H1 (cell line): ENCODE measurements at regions not wholly inside any gene's neighbourhood (a gene's known extent, or its start where the extent isn't known, plus 50 kb on each side); places are given as distances from the start of the nearest gene placed in this dataset.

ENCODE experiments used
- CTCF ChIA-PET: fragments of 300-600 bp; sonication (Branson Sonifier 250); formaldehyde crosslinking; loops from one replicate; lab custom pipeline; 2021; ENCODE audit not compliant: partially characterized antibody; lab: Charles Lee
- POLR2A ChIA-PET: fragments of 300-600 bp; sonication (Branson Sonifier 250); formaldehyde crosslinking; loops from one replicate; lab custom pipeline; 2021; ENCODE audit warnings: inconsistent platforms; ENCODE audit not compliant: partially characterized antibody; lab: Charles Lee
- DNase-seq, 2 experiments: peaks; one replicate each; pipeline versions ENCODE4 v3.0.0 to v3.0.0-alpha.2; 2010 to 2022; ENCODE audit warnings: low spot score in 2 of 2, low read depth in 1 of 2, mixed read lengths in 1 of 2
- FAIRE-seq: peaks from 2 replicates; lab custom pipeline; 2011; peaks lifted over from hg19 to GRCh38; lab: Jason Lieb, UNC
- H2AFZ ChIP-seq: 2 replicates; pipeline ENCODE4 v1.8.1; 2012; ENCODE audit warnings: low read length, inconsistent platforms
- H2AK5ac ChIP-seq: 2 replicates; pipeline ENCODE4 v1.6.1; 2013; ENCODE audit warnings: low read depth, low read length
- H2BK120ac ChIP-seq: replicated peaks from 2 replicates; pipeline ENCODE3; 2013; ENCODE audit warnings: low read depth, low read length, inconsistent platforms
- H2BK12ac ChIP-seq: 2 replicates; pipeline ENCODE4 v1.6.1; 2013; ENCODE audit warnings: low read depth, low read length
- H2BK15ac ChIP-seq: 2 replicates; pipeline ENCODE4 v1.6.1; 2013; ENCODE audit warnings: low read length
- H2BK20ac ChIP-seq: 2 replicates; pipeline ENCODE4 v1.6.1; 2013; ENCODE audit warnings: low read length
- H2BK5ac ChIP-seq: 2 replicates; pipeline ENCODE4 v1.6.1; 2013; ENCODE audit warnings: low read depth, low read length
- H3K14ac ChIP-seq: 2 replicates; pipeline ENCODE4 v1.6.1; 2013; ENCODE audit warnings: inconsistent platforms; ENCODE audit not compliant: insufficient read length
- H3K18ac ChIP-seq: 2 replicates; pipeline ENCODE4 v1.6.1; 2013; ENCODE audit warnings: low read length; ENCODE audit errors: extremely low read depth
- H3K23ac ChIP-seq: 2 replicates; pipeline ENCODE4 v1.6.1; 2013; ENCODE audit warnings: inconsistent platforms; ENCODE audit not compliant: insufficient read length
- H3K23me2 ChIP-seq: 2 replicates; pipeline ENCODE4 v1.6.1; 2013; ENCODE audit warnings: low read depth, low read length
- H3K27ac ChIP-seq: 2 replicates; pipeline ENCODE4 v1.6.1; 2011; ENCODE audit warnings: low read depth, low read length, inconsistent platforms
- H3K27me3 ChIP-seq, 4 experiments: replicated peaks in 1 of 4; 1 replicate in 1 of 4; 2 replicates in 3 of 4; pipeline versions ENCODE4 v1.6.1 to v1.8.1; 2011 to 2013; ENCODE audit warnings: low read length in 3 of 4, mild to moderate bottlenecking in 3 of 4, inconsistent platforms in 2 of 4, mixed read lengths in 2 of 4, moderate library complexity in 1 of 4; ENCODE audit not compliant: control insufficient read depth in 3 of 4, insufficient read depth in 3 of 4; ENCODE audit errors: extremely low read depth in 1 of 4
- H3K36me3 ChIP-seq, 4 experiments: 2 replicates each; pipeline versions ENCODE4 v1.6.1 to v1.8.1; 2011 to 2013; ENCODE audit warnings: mild to moderate bottlenecking in 4 of 4, low read length in 3 of 4, moderate library complexity in 2 of 4, control low read depth in 1 of 4, inconsistent platforms in 1 of 4; ENCODE audit not compliant: insufficient read depth in 4 of 4, control insufficient read depth in 2 of 4
- H3K4ac ChIP-seq: replicated peaks from 2 replicates; pipeline ENCODE3; 2013; ENCODE audit warnings: low read length, low read depth, mixed read lengths, inconsistent platforms; ENCODE audit not compliant: insufficient read length
- H3K4me1 ChIP-seq, 4 experiments: replicated peaks in 1 of 4; 1 replicate in 1 of 4; 2 replicates in 3 of 4; pipeline versions ENCODE4 v1.6.1 to v1.8.1; 2011 to 2013; ENCODE audit warnings: low read length in 3 of 4, inconsistent platforms in 2 of 4, mixed read lengths in 1 of 4; ENCODE audit not compliant: insufficient read depth in 4 of 4, control insufficient read depth in 3 of 4
- H3K4me2 ChIP-seq, 2 experiments: 2 replicates each; pipeline versions ENCODE4 v1.6.1 to v1.8.1; 2011 to 2013; ENCODE audit warnings: low read depth in 2 of 2, low read length in 2 of 2, control low read depth in 1 of 2, inconsistent platforms in 1 of 2, mild to moderate bottlenecking in 1 of 2; ENCODE audit not compliant: insufficient read depth in 1 of 2
- H3K4me3 ChIP-seq, 4 experiments: fragments of 200-600, 300-600 bp in 1 of 4; sonication (generic), shearing (Covaris generic), sonication (Bioruptor Twin) in 1 of 4; 2 replicates each; pipeline versions ENCODE4 v1.5.1 to v1.8.1; 2011 to 2016; ENCODE audit warnings: low read length in 4 of 4, low read depth in 3 of 4, control low read depth in 2 of 4, inconsistent platforms in 2 of 4, mild to moderate bottlenecking in 2 of 4, mixed read lengths in 1 of 4, moderate library complexity in 1 of 4; ENCODE audit not compliant: insufficient read depth in 2 of 4; ENCODE audit errors: extremely low read depth in 1 of 4
- H3K56ac ChIP-seq: replicated peaks from 2 replicates; pipeline ENCODE3; 2013; ENCODE audit warnings: low read depth, mild to moderate bottlenecking, mixed read lengths, low read length, inconsistent platforms; ENCODE audit not compliant: insufficient read length
- H3K79me1 ChIP-seq: 2 replicates; pipeline ENCODE4 v1.6.1; 2013; ENCODE audit warnings: low read depth, low read length, control low read depth
- H3K79me2 ChIP-seq, 2 experiments: 2 replicates each; pipeline versions ENCODE4 v1.6.1 to v1.8.1; 2012 to 2013; ENCODE audit warnings: low read length in 2 of 2, mild to moderate bottlenecking in 2 of 2, inconsistent platforms in 1 of 2; ENCODE audit not compliant: insufficient read depth in 2 of 2, control insufficient read depth in 1 of 2
- H3K9ac ChIP-seq, 4 experiments: replicated peaks in 1 of 4; 1 replicate in 1 of 4; 2 replicates in 3 of 4; pipeline versions ENCODE4 v1.6.1 to v1.8.1; 2011 to 2013; ENCODE audit warnings: low read depth in 3 of 4, low read length in 3 of 4, control low read depth in 2 of 4, mild to moderate bottlenecking in 2 of 4, moderate library complexity in 2 of 4, inconsistent platforms in 1 of 4; ENCODE audit errors: extremely low read depth in 1 of 4
- H3K9me3 ChIP-seq, 2 experiments: 2 replicates each; pipeline versions ENCODE4 v1.6.1 to v1.8.1; 2012 to 2013; ENCODE audit warnings: mild to moderate bottlenecking in 2 of 2, moderate library complexity in 2 of 2, control low read depth in 1 of 2, inconsistent platforms in 1 of 2, low read depth in 1 of 2, low read length in 1 of 2, mixed read lengths in 1 of 2; ENCODE audit not compliant: insufficient read depth in 2 of 2
- H4K20me1 ChIP-seq, 2 experiments: replicated peaks in 1 of 2; 2 replicates each; pipeline versions ENCODE3 to v1.8.1; 2011 to 2013; ENCODE audit warnings: inconsistent platforms in 2 of 2, low read length in 2 of 2, mild to moderate bottlenecking in 1 of 2; ENCODE audit not compliant: insufficient read depth in 2 of 2, control insufficient read depth in 1 of 2
- H4K5ac ChIP-seq: 2 replicates; pipeline ENCODE4 v1.6.1; 2013; ENCODE audit warnings: low read length, low read depth, mixed read lengths, inconsistent platforms; ENCODE audit not compliant: insufficient read length
- H4K8ac ChIP-seq: 2 replicates; pipeline ENCODE4 v1.8.0; 2013; ENCODE audit warnings: mild to moderate bottlenecking, moderate library complexity, low read length, inconsistent platforms; ENCODE audit not compliant: insufficient read depth; ENCODE audit errors: extremely low read depth
- H4K91ac ChIP-seq: replicated peaks from 2 replicates; pipeline ENCODE3; 2013; ENCODE audit warnings: low read length, mixed read lengths, inconsistent platforms; ENCODE audit not compliant: insufficient read length
- BCL11A ChIP-seq, 2 experiments: IDR thresholded peaks; one replicate each; pipeline ENCODE4 v1.6.1; 2011; ENCODE audit warnings: low read depth in 2 of 2, low read length in 2 of 2, mild to moderate bottlenecking in 2 of 2
- CHD2 ChIP-seq: IDR thresholded peaks from 2 replicates; pipeline ENCODE4 v1.6.1; 2012; ENCODE audit warnings: low read length, improper control_type of control experiment
- FOSL1 ChIP-seq: IDR thresholded peaks from 2 replicates; pipeline ENCODE4 v1.6.1; 2011; ENCODE audit warnings: mild to moderate bottlenecking, low read depth, low read length, moderate library complexity; ENCODE audit not compliant: insufficient read depth
- MAFK ChIP-seq: IDR thresholded peaks from 2 replicates; pipeline ENCODE4 v1.6.1; 2012; ENCODE audit warnings: low read depth, mild to moderate bottlenecking, improper control_type of control experiment, low read length
- PHF8 ChIP-seq: fragments of 200-600 bp; sonication (generic); conservative IDR thresholded peaks from 2 replicates; pipeline ENCODE4 v1.7.1; 2012; ENCODE audit warnings: low read depth, mild to moderate bottlenecking, inconsistent platforms, low read length, moderate library complexity
- RAD21 ChIP-seq, 2 experiments: IDR thresholded peaks in 1 of 2; conservative IDR thresholded peaks in 1 of 2; 2 replicates each; pipeline ENCODE4 v1.6.1; 2011; ENCODE audit warnings: low read depth in 2 of 2, low read length in 2 of 2, improper control_type of control experiment in 1 of 2, inconsistent platforms in 1 of 2, mild to moderate bottlenecking in 1 of 2, moderate library complexity in 1 of 2
- RFX5 ChIP-seq: IDR thresholded peaks from 2 replicates; pipeline ENCODE4 v1.6.1; 2011; ENCODE audit warnings: low read depth, low read length, improper control_type of control experiment, borderline replicate concordance
- RXRA ChIP-seq: IDR thresholded peaks from 2 replicates; pipeline ENCODE4 v1.6.1; 2011; ENCODE audit warnings: low read depth, mild to moderate bottlenecking, low read length, moderate library complexity; ENCODE audit not compliant: insufficient read depth
- SAP30 ChIP-seq: fragments of 300-600 bp; sonication (generic); IDR thresholded peaks from 2 replicates; pipeline ENCODE4 v1.7.1; 2012; ENCODE audit warnings: low read length, moderate library complexity, mild to moderate bottlenecking, inconsistent platforms; ENCODE audit not compliant: insufficient read depth, insufficient replicate concordance
- SIX5 ChIP-seq: IDR thresholded peaks from 2 replicates; pipeline ENCODE4 v1.6.1; 2011; ENCODE audit warnings: mild to moderate bottlenecking, low read depth, low read length
- SRF ChIP-seq: IDR thresholded peaks from 2 replicates; pipeline ENCODE4 v1.6.1; 2011; ENCODE audit warnings: mild to moderate bottlenecking, low read depth, low read length, moderate library complexity
- SUZ12 ChIP-seq: fragments of 200-600 bp; sonication (generic); IDR thresholded peaks from 2 replicates; pipeline ENCODE4 v1.6.1; 2012; ENCODE audit warnings: mild to moderate bottlenecking, inconsistent platforms, low read length, moderate library complexity, mixed read lengths
- TAF1 ChIP-seq: IDR thresholded peaks from 2 replicates; pipeline ENCODE4 v1.6.1; 2011; ENCODE audit warnings: mild to moderate bottlenecking, low read depth, low read length
- WGBS, 2 experiments: shearing (Covaris generic) in 1 of 2; methylation state at CpG; one replicate each; pipeline versions ENCODE4 v1.1.6 to v1.1.7; 2013 to 2015; ENCODE audit warnings: low lambda C conversion rate in 2 of 2, mixed read lengths in 2 of 2, inconsistent platforms in 1 of 2, low coverage in 1 of 2, missing lambda C conversion rate in 1 of 2; ENCODE audit not compliant: insufficient replicate concordance in 2 of 2, insufficient coverage in 1 of 2, insufficient read length in 1 of 2; ENCODE audit errors: extremely low coverage in 1 of 2, missing lambda C conversion rate in 1 of 2; 5-methylcytosine and 5-hydroxymethylcytosine counted together
- TF ChIP-seq, protein P1 (sequence below): IDR thresholded peaks from 2 replicates; pipeline ENCODE4 v1.6.1; 2012; ENCODE audit warnings: inconsistent platforms

DNA sequence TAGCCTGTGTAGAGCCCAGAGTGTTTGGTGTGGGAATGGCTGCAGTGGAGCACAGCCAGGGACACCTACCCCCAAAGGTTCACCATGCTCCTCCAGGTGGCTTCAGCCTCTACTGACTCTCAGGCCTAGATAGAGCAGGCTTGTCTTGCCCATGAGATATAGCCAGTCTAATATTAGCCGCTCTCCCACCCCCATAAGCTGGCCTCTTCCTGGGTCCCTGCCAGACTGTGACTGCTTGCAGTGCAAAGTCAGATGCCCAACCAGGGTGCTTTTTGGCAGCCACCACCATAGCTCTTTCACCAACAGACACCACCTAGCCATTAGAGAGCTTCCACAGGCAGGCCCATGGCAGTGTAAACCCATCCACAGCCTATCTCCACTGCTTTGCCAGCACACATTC lies 405.3 kb downstream of the MBD2 start:
- ChIA-PET POLR2A (no interaction called here), CTCF (interaction anchor here (0.7 kb wide), 1 partner anchor 41 kb away, joined by 3 read pairs; no protein-coding TSS in a partner anchor)
- Histone ChIP-seq H3K4me2 (no peak overlapping the region), H3K4me3 (no peak overlapping the region), H3K56ac (no peak overlapping the region), H2BK15ac (peak overlapping the region; percentile 99), H2BK20ac (0 out of 2 replicates have a peak overlapping the region, but pooled peaks have one; percentile 40), H3K23me2 (no peaks in the 10 kb centered on the region), H3K4me1 (peaks cover 0 to 4% (median 2%) of the 10 kb centered on the region in 4 experiments; a peak in 3 of 7 replicates), H3K9ac (no peak overlapping the region), H3K27me3 (no peaks in the 10 kb centered on the region), H2BK12ac (peak overlapping the region; percentile 70), H3K79me2 (no peaks in the 10 kb centered on the region), H3K18ac (peak overlapping the region; percentile 71; the same call in 1 of the 2 replicates), H3K4ac (no peak overlapping the region), H3K9me3 (no peaks in the 10 kb centered on the region), H4K8ac (no peak overlapping the region), H2BK120ac (no peak overlapping the region), H3K36me3 (no peaks in the 10 kb centered on the region), H4K91ac (no peak overlapping the region), H2AFZ (no peak overlapping the region), H2AK5ac (0 out of 2 replicates have a peak overlapping the region, but pooled peaks have one; percentile 88), H2BK5ac (peak overlapping the region; percentile 47; the same call in 1 of the 2 replicates), H3K23ac (no peak overlapping the region), H4K20me1 (no peaks in the 10 kb centered on the region), H3K14ac (no peak overlapping the region), H4K5ac (no peak overlapping the region), H3K79me1 (no peaks in the 10 kb centered on the region), H3K27ac (no peak overlapping the region)
- DNase-seq (no peak), FAIRE-seq (no peak)
- 89% methylated on average over 1 of the region's 1 CpG; no CpG with 5 or more reads in 1 of the 2 experiments for WGBS, 2 experiments
- no peak for TF ChIP-seq RFX5
- no peak for TF ChIP-seq SAP30
- TF ChIP-seq BCL11A (IDR thresholded peaks at IDR 0.05; ENCODE audit: low read depth in 2 of 2, low read length in 2 of 2) = no peak
- TF ChIP-seq SUZ12 = no peak
- no peak for TF ChIP-seq PHF8
- TF ChIP-seq SRF = no peak
- TF ChIP-seq TAF1 = no peak
- no peak for TF ChIP-seq RAD21 (IDR thresholded peaks at IDR 0.05 in 1 of 2, conservative IDR thresholded peaks at IDR 0.05 in 1 of 2; ENCODE audit: low read depth in 2 of 2, low read length in 2 of 2)
- no peak for TF ChIP-seq CHD2
- no peak for TF ChIP-seq RXRA
- no peak for TF ChIP-seq MAFK
- TF ChIP-seq FOSL1 = no peak
- TF ChIP-seq SIX5 = no peak
- TF ChIP-seq, protein P1, sequence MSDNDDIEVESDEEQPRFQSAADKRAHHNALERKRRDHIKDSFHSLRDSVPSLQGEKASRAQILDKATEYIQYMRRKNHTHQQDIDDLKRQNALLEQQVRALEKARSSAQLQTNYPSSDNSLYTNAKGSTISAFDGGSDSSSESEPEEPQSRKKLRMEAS = no peak
